Activated CD4-positive, alpha-beta T cell treated with anti-CD3 and anti-CD28 coated beads for 36 hours (primary cell): ENCODE measurements at regions not wholly inside any gene's neighbourhood (a gene's known extent, or its start where the extent isn't known, plus 50 kb on each side); places are given as distances from the start of the nearest gene placed in this dataset.
"Not testable (repeated sequence)": the region's sequence is repeated elsewhere in the genome, so short reads cannot be mapped to it uniquely, and the experiment has no call there.

Experiments used
- ATAC-seq: fragments of 200-7000 bp; cut with Tn5 transposase; one replicate; pipeline ENCODE4 v1.10.0; 2021; ENCODE audit warnings: mild to moderate bottlenecking, moderate library complexity
- CTCF ChIA-PET: fragments of 350-600 bp; sonication (Branson Sonifier 250); formaldehyde crosslinking; loops from one replicate; lab custom pipeline; 2021; ENCODE audit warnings: antibody characterized with exemption; lab: Charles Lee
- POLR2A ChIA-PET: fragments of 350-600 bp; sonication (Branson Sonifier 250); formaldehyde crosslinking; loops from one replicate; lab custom pipeline; 2021; ENCODE audit warnings: antibody characterized with exemption, inconsistent platforms; lab: Charles Lee
- DNase-seq: peaks from one replicate; pipeline ENCODE4 v3.0.0-alpha.2; 2020
- H3K27ac Mint-ChIP-seq: one replicate; pipeline ENCODE4 v1.8.0; 2021; ENCODE audit warnings: mixed read lengths
- H3K27me3 Mint-ChIP-seq: one replicate; pipeline ENCODE4 v1.8.0; 2021; ENCODE audit warnings: mixed read lengths
- H3K36me3 Mint-ChIP-seq: one replicate; pipeline ENCODE4 v1.8.0; 2021; ENCODE audit warnings: low read depth, mixed read lengths
- H3K4me1 Mint-ChIP-seq: one replicate; pipeline ENCODE4 v1.8.0; 2021; ENCODE audit warnings: mixed read lengths
- H3K4me3 Mint-ChIP-seq: one replicate; pipeline ENCODE4 v1.8.0; 2021; ENCODE audit warnings: mild to moderate bottlenecking, moderate library complexity, mixed read lengths
- H3K9me3 Mint-ChIP-seq: one replicate; pipeline ENCODE4 v1.8.0; 2021; ENCODE audit warnings: low read depth, mixed read lengths
- intact Hi-C, 2 experiments: fragments of 100-400 bp; cut with DNase I in 1 of 2; cut with micrococcal nuclease in 1 of 2; formaldehyde crosslinking; loops; one replicate each; pipeline versions ENCODE4 v1.14.2 to v1.15.1; 2022 to 2024; cut with DNase I, micrococcal nuclease

DNA sequence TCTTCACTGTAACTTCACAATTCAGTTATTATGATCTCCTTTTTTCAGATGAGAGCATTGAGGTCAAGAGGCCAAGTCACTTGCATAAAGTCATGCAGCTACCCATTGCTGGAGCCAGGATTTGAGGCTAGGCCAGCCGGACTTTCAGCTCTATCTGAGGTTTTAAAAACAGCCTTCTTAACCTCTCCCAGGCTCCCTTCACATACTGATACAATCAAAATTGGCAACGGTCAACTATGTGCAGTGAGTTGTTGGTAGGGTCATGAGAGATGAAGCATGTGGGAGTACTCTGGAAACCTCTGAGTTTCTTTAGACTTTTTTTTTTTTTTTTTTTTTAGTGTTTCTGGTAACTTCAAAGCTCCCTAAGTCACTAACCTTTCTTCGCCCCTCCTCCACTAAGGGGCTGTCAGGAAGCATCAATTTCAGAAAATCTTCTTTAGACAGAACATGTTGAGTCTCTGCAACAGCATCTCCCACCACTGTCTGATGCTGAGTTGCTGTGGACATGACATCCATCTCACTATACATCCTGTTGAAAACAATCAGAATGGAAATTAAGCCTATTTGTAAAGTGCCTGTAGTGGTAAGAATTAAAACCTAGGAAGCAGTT lies 201.8 kb downstream of the SIPA1L2 start:
- H3K27me3 Mint-ChIP-seq = no peaks in the 10 kb centered on the region
- DNase-seq (no peak), ATAC-seq (no peak)
- H3K9me3 Mint-ChIP-seq = no peaks in the 10 kb centered on the region
- intact Hi-C loops = no loop called here
- no peak overlapping the region for H3K27ac Mint-ChIP-seq
- no peaks in the 10 kb centered on the region for H3K36me3 Mint-ChIP-seq
- CTCF ChIA-PET = interaction anchor here (0.6 to 2.0 kb wide), 3 partner anchors 14 to 50 kb away, joined by 3 to 4 read pairs (median 3); no protein-coding TSS in a partner anchor
- H3K4me3 Mint-ChIP-seq = no peak overlapping the region
- no peaks in the 10 kb centered on the region for H3K4me1 Mint-ChIP-seq
- POLR2A ChIA-PET = no interaction called here

DNA sequence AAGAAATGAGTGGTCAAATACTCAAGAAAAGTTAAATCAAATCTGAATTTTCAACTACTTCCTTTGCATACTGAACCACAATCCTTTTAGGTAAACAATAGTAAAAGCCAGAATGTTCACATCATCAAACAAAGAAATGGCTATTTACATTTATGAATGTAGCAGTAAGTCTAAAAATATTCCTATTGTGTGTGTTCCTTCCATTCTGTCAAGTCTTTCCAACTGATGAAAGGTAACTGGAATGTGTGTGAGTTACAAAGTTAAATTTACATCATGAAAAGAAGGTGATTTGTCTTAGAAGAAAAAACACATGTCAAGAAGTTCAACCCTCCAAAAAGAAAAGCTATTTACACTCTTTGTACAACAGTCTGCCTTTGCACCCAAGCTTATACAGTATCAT lies 203.1 kb downstream of the SIPA1L2 start:
- no peak overlapping the region for H3K4me3 Mint-ChIP-seq
- DNase-seq (no peak), ATAC-seq (no peak)
- intact Hi-C loops = no loop called here
- peaks cover 4% of the 10 kb centered on the region for H3K4me1 Mint-ChIP-seq
- ChIA-PET POLR2A (no interaction called here), CTCF (interaction anchor here (0.8 kb wide), 1 partner anchor 9 kb away, joined by 3 read pairs; no protein-coding TSS in a partner anchor)
- H3K27ac Mint-ChIP-seq = no peak overlapping the region
- no peaks in the 10 kb centered on the region for H3K36me3 Mint-ChIP-seq
- no peaks in the 10 kb centered on the region for H3K27me3 Mint-ChIP-seq
- no peaks in the 10 kb centered on the region for H3K9me3 Mint-ChIP-seq

DNA sequence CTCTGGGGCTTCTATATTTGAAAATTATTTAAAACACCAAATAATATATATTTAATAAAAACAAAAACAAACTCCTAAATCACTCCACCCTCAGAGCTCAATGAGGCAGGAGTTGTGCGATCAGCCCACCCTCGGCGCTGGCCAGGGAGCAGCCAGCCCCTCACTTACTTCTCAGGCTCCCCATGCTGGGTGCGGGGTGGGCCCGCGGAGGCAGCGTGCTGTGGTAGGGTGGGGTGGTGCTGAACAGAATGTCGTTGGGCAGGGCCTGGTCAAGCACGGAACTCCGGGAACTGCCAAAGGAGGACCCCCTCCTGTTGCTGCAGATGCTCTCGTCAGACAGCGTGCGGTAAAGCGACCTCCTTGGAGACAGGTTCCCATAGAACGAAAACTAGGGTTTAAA lies 204.5 kb downstream of the SIPA1L2 start:
- Mint-ChIP-seq H3K4me3 (no peak overlapping the region), H3K4me1 (peaks cover 5% of the 10 kb centered on the region), H3K9me3 (no peaks in the 10 kb centered on the region), H3K27ac (no peak overlapping the region), H3K36me3 (no peaks in the 10 kb centered on the region), H3K27me3 (no peaks in the 10 kb centered on the region)
- CTCF ChIA-PET = interaction anchor here (0.6 kb wide), 1 partner anchor 165 kb away, joined by 3 read pairs; no protein-coding TSS in a partner anchor
- DNase-seq = no peak
- intact Hi-C loops = no loop called here
- POLR2A ChIA-PET = no interaction called here
- no peak for ATAC-seq

DNA sequence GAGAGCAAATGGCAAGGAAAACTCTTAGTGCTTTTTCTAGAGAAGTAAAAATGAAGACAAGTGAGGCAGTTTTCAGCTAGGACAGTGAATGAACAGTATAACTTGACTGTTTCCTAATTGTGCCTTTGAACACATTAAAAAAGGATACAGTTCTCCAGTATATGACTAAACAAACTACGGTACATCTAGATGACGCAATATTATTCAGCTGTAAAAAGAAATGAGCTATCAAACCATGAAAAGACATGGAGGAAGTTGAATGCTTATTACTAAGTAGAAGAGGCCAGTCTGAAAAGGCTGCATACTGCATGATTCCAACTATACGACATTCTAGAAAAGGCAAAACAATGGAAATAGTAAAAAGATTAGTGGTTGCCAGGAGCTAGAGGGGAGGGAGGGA lies 206.3 kb downstream of the SIPA1L2 start:
- H3K27ac Mint-ChIP-seq = no peak overlapping the region
- ATAC-seq (no peak), DNase-seq (no peak)
- CTCF ChIA-PET = interaction anchor here (0.7 kb wide), 1 partner anchor 144 kb away, joined by 3 read pairs; no protein-coding TSS in a partner anchor
- no peak overlapping the region for H3K4me3 Mint-ChIP-seq
- H3K36me3 Mint-ChIP-seq = peaks cover 3% of the 10 kb centered on the region
- no peaks in the 10 kb centered on the region for H3K9me3 Mint-ChIP-seq
- intact Hi-C loops = no loop called here
- POLR2A ChIA-PET = no interaction called here
- H3K27me3 Mint-ChIP-seq = no peaks in the 10 kb centered on the region
- H3K4me1 Mint-ChIP-seq = peaks cover 5% of the 10 kb centered on the region

DNA sequence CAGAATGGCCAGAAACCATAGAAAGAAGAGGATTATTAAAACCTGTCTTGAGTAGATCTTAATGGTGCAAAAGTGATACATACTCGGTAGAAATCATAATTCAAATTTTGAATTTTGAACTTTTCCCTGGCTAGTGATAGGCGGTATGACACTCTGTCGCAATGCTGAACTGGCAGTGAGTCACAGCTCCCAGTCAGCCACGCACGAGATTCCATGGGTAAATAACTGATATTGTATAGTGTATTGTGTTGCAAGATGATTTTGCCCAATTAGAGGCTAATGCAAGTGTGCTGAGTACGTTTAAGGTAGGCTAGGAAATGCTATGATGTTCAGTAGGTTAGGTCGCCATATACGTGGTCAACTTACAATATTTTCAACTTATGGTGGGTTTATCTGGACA lies 207.0 kb downstream of the SIPA1L2 start:
- Mint-ChIP-seq H3K27me3 (no peaks in the 10 kb centered on the region), H3K27ac (no peak overlapping the region), H3K9me3 (no peaks in the 10 kb centered on the region), H3K4me1 (peaks cover 5% of the 10 kb centered on the region), H3K36me3 (peaks cover 3% of the 10 kb centered on the region), H3K4me3 (no peak overlapping the region)
- no peak for ATAC-seq
- intact Hi-C loops = no loop called here
- DNase-seq = no peak
- ChIA-PET CTCF (interaction anchor here (0.5 kb wide), 1 partner anchor 15 kb away, joined by 5 read pairs; no protein-coding TSS in a partner anchor), POLR2A (no interaction called here)

DNA sequence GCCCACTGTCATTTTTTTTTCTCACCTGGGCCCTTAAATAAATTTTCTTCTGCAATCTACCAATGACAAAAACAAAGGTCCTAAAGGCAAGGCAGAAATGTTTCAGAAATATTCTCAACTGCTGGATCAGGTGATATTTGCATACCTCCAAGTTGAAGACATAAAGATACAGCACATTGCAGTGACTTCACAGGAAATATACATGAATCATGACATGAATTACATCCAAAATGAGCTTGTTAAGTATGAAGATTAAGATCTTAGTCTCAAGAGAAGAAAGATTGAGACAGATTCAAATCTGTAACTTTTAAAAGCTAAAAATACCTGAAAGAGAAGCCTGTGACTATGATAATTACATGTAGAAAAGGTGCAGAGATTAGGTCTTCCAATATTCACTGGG lies 207.8 kb downstream of the SIPA1L2 start:
- POLR2A ChIA-PET = no interaction called here
- DNase-seq = no peak
- ATAC-seq = no peak
- no peak overlapping the region for H3K4me3 Mint-ChIP-seq
- H3K27me3 Mint-ChIP-seq = no peaks in the 10 kb centered on the region
- CTCF ChIA-PET = no interaction called here
- H3K4me1 Mint-ChIP-seq = peaks cover 5% of the 10 kb centered on the region
- H3K36me3 Mint-ChIP-seq = peaks cover 3% of the 10 kb centered on the region
- no peak overlapping the region for H3K27ac Mint-ChIP-seq
- intact Hi-C loops = no loop called here
- H3K9me3 Mint-ChIP-seq = no peaks in the 10 kb centered on the region

DNA sequence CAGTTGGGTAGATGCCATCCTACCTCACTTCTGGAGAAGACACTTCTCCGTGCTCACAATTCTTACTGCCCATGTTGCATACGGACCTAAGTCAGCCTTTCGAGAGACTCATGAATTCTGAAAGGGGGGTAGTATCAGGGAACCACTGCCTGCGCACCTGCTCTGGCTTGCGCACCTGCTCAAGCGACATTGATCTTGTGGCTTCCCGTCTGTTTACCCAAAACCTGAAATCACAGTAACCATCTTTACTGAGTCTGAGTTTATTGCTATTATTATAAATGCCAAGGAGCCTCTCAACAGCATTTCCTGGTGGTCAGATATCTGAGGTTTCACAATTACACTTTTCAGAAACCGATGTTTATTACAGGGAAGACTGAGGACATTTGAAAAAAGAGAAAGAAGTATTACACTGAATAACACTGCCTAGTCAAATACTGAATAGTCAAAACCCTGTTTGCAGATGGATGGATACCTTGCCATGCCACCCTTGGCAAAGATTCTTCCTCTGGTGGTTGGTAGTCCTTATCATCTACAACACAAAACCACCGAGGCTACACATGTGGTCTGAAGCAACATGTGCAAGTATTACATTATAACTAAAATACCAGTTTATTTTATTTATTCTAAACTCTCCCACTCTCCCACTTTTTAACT lies 208.7 kb downstream of the SIPA1L2 start:
- H3K4me1 Mint-ChIP-seq = peaks cover 5% of the 10 kb centered on the region
- H3K9me3 Mint-ChIP-seq = no peaks in the 10 kb centered on the region
- no peak overlapping the region for H3K27ac Mint-ChIP-seq
- H3K27me3 Mint-ChIP-seq = no peaks in the 10 kb centered on the region
- no peak for ATAC-seq
- no peak for DNase-seq
- ChIA-PET POLR2A (no interaction called here), CTCF (no interaction called here)
- intact Hi-C loops = no loop called here
- H3K36me3 Mint-ChIP-seq = peaks cover 3% of the 10 kb centered on the region
- H3K4me3 Mint-ChIP-seq = no peak overlapping the region

DNA sequence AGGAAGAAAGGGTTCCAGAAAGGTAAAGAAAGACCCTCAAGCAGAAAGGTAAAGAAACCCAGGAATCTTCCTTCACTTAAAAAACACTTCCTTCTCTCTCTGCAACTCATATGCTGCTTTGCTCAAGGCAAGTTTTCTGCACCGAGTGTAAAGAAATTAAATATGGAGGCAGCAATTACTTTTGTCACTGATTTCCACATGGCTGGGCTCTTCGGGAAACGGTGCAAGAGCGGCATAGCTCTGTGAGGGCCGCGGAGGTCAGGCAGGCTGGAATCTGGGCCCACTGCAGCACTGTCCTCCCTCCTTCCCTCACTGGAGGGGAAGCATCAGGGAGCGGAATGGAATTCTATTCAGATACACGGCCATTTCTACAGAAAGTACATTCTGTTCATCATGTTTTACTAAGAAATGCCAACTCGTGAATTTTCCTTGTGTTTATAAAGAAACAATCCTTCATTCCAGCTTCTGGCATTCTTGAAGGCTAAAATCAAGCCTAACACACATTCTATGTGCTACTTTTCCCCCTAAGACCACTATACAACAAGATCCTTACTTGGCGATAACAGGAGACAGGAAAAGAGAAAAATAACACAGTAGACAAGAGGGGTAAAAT lies 212.2 kb downstream of the SIPA1L2 start:
- H3K27me3 Mint-ChIP-seq = no peaks in the 10 kb centered on the region
- ATAC-seq (no peak), DNase-seq (no peak)
- no peaks in the 10 kb centered on the region for H3K9me3 Mint-ChIP-seq
- POLR2A ChIA-PET = interaction anchor here (0.6 kb wide), 1 partner anchor 35 kb away, joined by 3 read pairs; no protein-coding TSS in a partner anchor
- H3K4me3 Mint-ChIP-seq = no peak overlapping the region
- intact Hi-C loops = no loop called here
- H3K36me3 Mint-ChIP-seq = peaks cover 5% of the 10 kb centered on the region
- CTCF ChIA-PET = interaction anchor here (1.1 kb wide), 1 partner anchor 9 kb away, joined by 3 read pairs; no protein-coding TSS in a partner anchor
- H3K4me1 Mint-ChIP-seq = peaks cover 5% of the 10 kb centered on the region
- no peak overlapping the region for H3K27ac Mint-ChIP-seq

DNA sequence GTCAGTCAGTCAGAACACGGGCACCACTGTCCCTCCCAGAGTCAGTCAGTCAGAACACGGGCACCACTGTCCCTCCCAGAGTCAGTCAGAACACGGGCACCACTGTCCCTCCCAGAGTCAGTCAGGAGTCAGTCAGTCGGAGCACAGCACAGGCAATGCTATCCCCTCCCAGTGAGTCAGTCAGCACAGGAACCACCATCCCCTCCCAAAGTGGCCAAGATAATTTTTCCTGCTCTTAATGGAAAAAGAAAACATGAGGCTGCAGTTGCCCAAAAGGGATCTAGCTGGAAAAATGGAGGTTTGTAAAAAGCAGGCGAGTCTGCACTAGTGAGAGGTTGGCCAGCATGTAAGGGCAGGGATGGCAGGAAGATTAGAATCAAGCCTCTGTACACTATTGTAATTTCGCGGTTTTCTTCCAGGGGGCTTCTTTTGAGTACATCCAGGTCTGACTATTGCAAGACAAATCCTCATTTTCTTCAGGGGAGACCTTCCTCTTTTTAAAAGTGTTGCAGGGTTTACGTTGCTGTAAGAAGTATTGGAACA lies 213.8 kb downstream of the SIPA1L2 start:
- H3K27ac Mint-ChIP-seq = no peak overlapping the region
- peaks cover 5% of the 10 kb centered on the region for H3K36me3 Mint-ChIP-seq
- H3K27me3 Mint-ChIP-seq = no peaks in the 10 kb centered on the region
- ChIA-PET POLR2A (no interaction called here), CTCF (no interaction called here)
- ATAC-seq = no peak
- no peak overlapping the region for H3K4me3 Mint-ChIP-seq
- H3K4me1 Mint-ChIP-seq = no peaks in the 10 kb centered on the region
- DNase-seq = no peak
- no peaks in the 10 kb centered on the region for H3K9me3 Mint-ChIP-seq
- intact Hi-C loops = no loop called here

DNA sequence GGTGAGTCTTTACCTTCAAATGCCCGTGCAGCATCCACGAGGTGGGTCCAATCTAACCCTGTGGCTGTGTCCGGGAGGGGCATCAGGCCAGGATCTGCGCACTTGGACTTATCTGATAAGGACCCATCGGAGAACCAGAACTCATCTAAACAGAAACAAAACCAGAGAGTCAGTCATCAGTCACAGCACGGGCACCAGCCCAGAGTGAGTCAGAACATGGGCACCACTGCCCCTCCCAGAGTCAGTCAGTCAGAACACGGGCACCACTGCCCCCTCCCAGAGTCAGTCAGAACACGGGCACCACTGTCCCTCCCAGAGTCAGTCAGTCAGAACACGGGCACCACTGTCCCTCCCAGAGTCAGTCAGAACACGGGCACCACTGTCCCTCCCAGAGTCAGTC lies 214.5 kb downstream of the SIPA1L2 start:
- ATAC-seq, H3K9me3 Mint-ChIP-seq, H3K4me1 Mint-ChIP-seq, H3K27ac Mint-ChIP-seq, DNase-seq, intact Hi-C loops, H3K4me3 Mint-ChIP-seq, CTCF ChIA-PET, H3K27me3 Mint-ChIP-seq, H3K36me3 Mint-ChIP-seq, POLR2A ChIA-PET: not testable (repeated sequence)

DNA sequence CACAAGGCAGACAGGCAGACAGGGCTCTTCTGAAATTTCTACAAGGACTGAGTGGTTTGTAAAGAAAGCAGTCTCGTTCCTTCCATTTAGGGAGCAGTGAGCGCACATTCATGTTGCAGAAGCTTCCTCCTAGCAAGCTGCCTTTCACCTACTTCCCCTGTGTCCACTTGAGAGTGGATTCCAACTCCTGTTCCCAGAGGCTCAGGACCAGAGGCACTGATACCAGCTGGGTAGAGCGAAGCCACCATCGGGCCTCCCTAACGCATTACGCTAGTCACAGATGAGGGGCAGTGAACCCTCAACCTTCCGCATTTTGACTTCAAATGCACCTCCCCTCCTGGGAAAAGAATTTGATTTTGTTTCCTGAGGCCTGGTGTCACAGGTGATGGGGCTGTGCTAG lies 215.8 kb downstream of the SIPA1L2 start:
- Mint-ChIP-seq H3K27me3 (no peaks in the 10 kb centered on the region), H3K9me3 (no peaks in the 10 kb centered on the region), H3K36me3 (peaks cover 1% of the 10 kb centered on the region), H3K27ac (no peak overlapping the region), H3K4me3 (no peak overlapping the region), H3K4me1 (no peaks in the 10 kb centered on the region)
- no peak for ATAC-seq
- intact Hi-C loops = no loop called here
- ChIA-PET POLR2A (no interaction called here), CTCF (interaction anchor here (0.8 kb wide), 1 partner anchor 14 kb away, joined by 4 read pairs; no protein-coding TSS in a partner anchor)
- no peak for DNase-seq
